ENCODE measurements at regions not wholly inside any gene's neighbourhood (a gene's known extent, or its start where the extent isn't known, plus 50 kb on each side); places are given as distances from the start of the nearest gene placed in this dataset.

- TF ChIP-seq ZNF10 (tag by site-specific recombination; IDR thresholded peaks at IDR 0.05), result no peak
- TF ChIP-seq CTCF (tag by site-specific recombination; IDR thresholded peaks at IDR 0.05), result no peak
- no peak for TF ChIP-seq ZNF114 (tag by site-specific recombination; IDR thresholded peaks at IDR 0.05)
- no peak for TF ChIP-seq ZBTB21 (tag by site-specific recombination; IDR thresholded peaks at IDR 0.05)
Measured at GRCh38 chr1:208988811-208989222, 594.7 kb upstream of the CAMK1G start.
